ENCODE measurements at regions not wholly inside any gene's neighbourhood (a gene's known extent, or its start where the extent isn't known, plus 50 kb on each side); places are given as distances from the start of the nearest gene placed in this dataset.

GRCh38 chr22:48639021-48639795 is 1188.5 kb downstream of the BRD1 start:
- DNase-seq (no peak), ATAC-seq (ENCODE audit: low read depth) (no peak)
- Histone ChIP-seq H3K18ac (ENCODE audit: low read depth, low read length) (no peak overlapping the region), H4K20me1 (ENCODE audit: insufficient read depth, low read length) (no peaks in the 10 kb centered on the region), H4K91ac (ENCODE audit: insufficient read depth, low read depth, low read length) (no peak overlapping the region), H3K14ac (replicated peaks; ENCODE audit: low read depth, low read length) (no peak overlapping the region), H2BK5ac (ENCODE audit: low read depth, low read length, poor library complexity, severe bottlenecking) (no peak overlapping the region), H2BK15ac (ENCODE audit: low read depth, low read length) (no peak overlapping the region), H3K27ac (ENCODE audit: insufficient read depth, low read length) (no peak overlapping the region), H4K8ac (ENCODE audit: low read depth in 2 of 2, low read length in 2 of 2) (no peak overlapping the region), H3K27me3 (ENCODE audit: control insufficient read depth, insufficient read depth, low read length) (no peaks in the 10 kb centered on the region), H3K4me1 (ENCODE audit: control insufficient read depth, insufficient read depth, low read length) (no peaks in the 10 kb centered on the region), H3K36me3 (ENCODE audit: control insufficient read depth, insufficient read depth, low read length) (no peaks in the 10 kb centered on the region), H3K9ac (ENCODE audit: low read depth, low read length) (no peak overlapping the region), H3K4me2 (ENCODE audit: low read depth, low read length) (no peak overlapping the region), H3K23ac (ENCODE audit: low read depth, low read length) (no peak overlapping the region), H2AK5ac (ENCODE audit: low read depth, low read length) (no peak overlapping the region), H3K9me3 (ENCODE audit: control insufficient read depth, insufficient read depth, low read length) (peaks cover 52% of the 10 kb centered on the region; the same call in 1 of the 2 replicates), H3K4ac (ENCODE audit: low read depth, low read length) (no peak overlapping the region), H3K4me3 (ENCODE audit: insufficient read depth, low read depth, low read length) (no peak overlapping the region), H3K9me1 (ENCODE audit: insufficient read depth, low read length) (no peaks in the 10 kb centered on the region), H4K5ac (ENCODE audit: low read depth, low read length) (no peak overlapping the region), H3K79me1 (ENCODE audit: low read depth in 1 of 2, low read length in 2 of 2) (no peaks in the 10 kb centered on the region), H3K56ac (ENCODE audit: extremely low read depth, insufficient read depth, low read length) (no peak overlapping the region), H2AK9ac (replicated peaks; ENCODE audit: low read depth, low read length, poor library complexity) (no peak overlapping the region), H2AFZ (replicated peaks; ENCODE audit: low read length, poor library complexity) (no peak overlapping the region), H2BK120ac (ENCODE audit: low read depth, low read length) (no peak overlapping the region), H2BK20ac (ENCODE audit: low read depth, low read length) (no peak overlapping the region)
- WGBS, 2 experiments (ENCODE audit: extremely low coverage in 2 of 2, insufficient read length in 1 of 2): 73% methylated on average over 9 of the region's 19 CpGs; no CpG with 5 or more reads in 1 of the 2 experiments
- dilution Hi-C loops (cut with HindIII; ENCODE audit: low sequenced_read_pairs, unreplicated experiment): no loop called here
- ChIA-PET POLR2A (ENCODE audit: unreplicated experiment) (no interaction called here), CTCF (no interaction called here)
- no TSS peak for BruUV-seq (replicated peaks)
- in situ Hi-C loops (cut with MboI; ENCODE audit: low sequenced_read_pairs): no loop called here
- TF ChIP-seq USF2 (IDR thresholded peaks at IDR 0.05; ENCODE audit: low read depth, low read length) (no peak), BHLHE40 (IDR thresholded peaks at IDR 0.05; ENCODE audit: low read depth, low read length) (no peak), FOS (IDR thresholded peaks at IDR 0.05; ENCODE audit: low read depth, low read length) (no peak), POLR2A (IDR thresholded peaks at IDR 0.05; ENCODE audit: low read depth, low read length) (no peak), CHD1 (IDR thresholded peaks at IDR 0.05; ENCODE audit: low read depth, low read length) (no peak), NFE2L2 (IDR thresholded peaks at IDR 0.05; ENCODE audit: low read depth, low read length) (no peak), RAD21 (IDR thresholded peaks at IDR 0.05; ENCODE audit: low read length) (no peak), MAFK (IDR thresholded peaks at IDR 0.05; ENCODE audit: low read depth, low read length) (no peak)
- TF ChIP-seq, protein P1, sequence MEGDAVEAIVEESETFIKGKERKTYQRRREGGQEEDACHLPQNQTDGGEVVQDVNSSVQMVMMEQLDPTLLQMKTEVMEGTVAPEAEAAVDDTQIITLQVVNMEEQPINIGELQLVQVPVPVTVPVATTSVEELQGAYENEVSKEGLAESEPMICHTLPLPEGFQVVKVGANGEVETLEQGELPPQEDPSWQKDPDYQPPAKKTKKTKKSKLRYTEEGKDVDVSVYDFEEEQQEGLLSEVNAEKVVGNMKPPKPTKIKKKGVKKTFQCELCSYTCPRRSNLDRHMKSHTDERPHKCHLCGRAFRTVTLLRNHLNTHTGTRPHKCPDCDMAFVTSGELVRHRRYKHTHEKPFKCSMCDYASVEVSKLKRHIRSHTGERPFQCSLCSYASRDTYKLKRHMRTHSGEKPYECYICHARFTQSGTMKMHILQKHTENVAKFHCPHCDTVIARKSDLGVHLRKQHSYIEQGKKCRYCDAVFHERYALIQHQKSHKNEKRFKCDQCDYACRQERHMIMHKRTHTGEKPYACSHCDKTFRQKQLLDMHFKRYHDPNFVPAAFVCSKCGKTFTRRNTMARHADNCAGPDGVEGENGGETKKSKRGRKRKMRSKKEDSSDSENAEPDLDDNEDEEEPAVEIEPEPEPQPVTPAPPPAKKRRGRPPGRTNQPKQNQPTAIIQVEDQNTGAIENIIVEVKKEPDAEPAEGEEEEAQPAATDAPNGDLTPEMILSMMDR (conservative IDR thresholded peaks at IDR 0.05; ENCODE audit: low read depth, low read length): no peak
- TF ChIP-seq, protein P2, sequence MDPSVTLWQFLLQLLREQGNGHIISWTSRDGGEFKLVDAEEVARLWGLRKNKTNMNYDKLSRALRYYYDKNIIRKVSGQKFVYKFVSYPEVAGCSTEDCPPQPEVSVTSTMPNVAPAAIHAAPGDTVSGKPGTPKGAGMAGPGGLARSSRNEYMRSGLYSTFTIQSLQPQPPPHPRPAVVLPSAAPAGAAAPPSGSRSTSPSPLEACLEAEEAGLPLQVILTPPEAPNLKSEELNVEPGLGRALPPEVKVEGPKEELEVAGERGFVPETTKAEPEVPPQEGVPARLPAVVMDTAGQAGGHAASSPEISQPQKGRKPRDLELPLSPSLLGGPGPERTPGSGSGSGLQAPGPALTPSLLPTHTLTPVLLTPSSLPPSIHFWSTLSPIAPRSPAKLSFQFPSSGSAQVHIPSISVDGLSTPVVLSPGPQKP (IDR thresholded peaks at IDR 0.05; ENCODE audit: borderline replicate concordance, low read depth, low read length): no peak
- intact Hi-C loops (cut with micrococcal nuclease): no loop called here

Data from IMR-90 (cell line).